HL-60/S4 (cell line): ENCODE measurements at regions not wholly inside any gene's neighbourhood (a gene's known extent, or its start where the extent isn't known, plus 50 kb on each side); places are given as distances from the start of the nearest gene placed in this dataset.
"Not testable (repeated sequence)": the region's sequence is repeated elsewhere in the genome, so short reads cannot be mapped to it uniquely, and the experiment has no call there.

ENCODE experiments used
- in situ Hi-C: fragments of 300-500 bp; cut with MboI; formaldehyde crosslinking; loops from 2 replicates; pipeline ENCODE4 v1.14.3; 2022; ENCODE audit warnings: low sequenced_read_pairs

GRCh38 chrX:67213686-67214085 lies 330.1 kb upstream of the AR start:
- in situ Hi-C loops, result not testable (repeated sequence)

DNA sequence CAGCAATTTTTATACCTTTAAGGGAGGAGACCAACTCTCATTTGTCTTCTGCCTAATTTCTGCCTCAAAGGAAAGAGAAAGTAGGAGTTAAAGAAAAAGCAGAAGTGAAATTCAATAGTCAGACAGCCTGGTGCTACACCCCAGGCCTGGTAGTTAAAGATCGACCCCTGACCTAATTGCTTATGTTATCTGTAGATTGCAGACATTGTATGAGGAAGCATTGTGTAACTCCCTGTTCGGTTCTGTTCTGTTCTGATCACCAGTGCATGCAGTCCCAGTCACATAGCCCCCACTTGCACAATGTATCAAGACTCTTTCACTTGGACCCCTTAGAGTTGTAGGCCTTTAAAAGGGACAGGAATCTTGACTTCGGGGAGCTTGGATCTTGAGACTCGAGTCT lies 335.9 kb upstream of the AR start:
- in situ Hi-C loops, result no loop called here

DNA sequence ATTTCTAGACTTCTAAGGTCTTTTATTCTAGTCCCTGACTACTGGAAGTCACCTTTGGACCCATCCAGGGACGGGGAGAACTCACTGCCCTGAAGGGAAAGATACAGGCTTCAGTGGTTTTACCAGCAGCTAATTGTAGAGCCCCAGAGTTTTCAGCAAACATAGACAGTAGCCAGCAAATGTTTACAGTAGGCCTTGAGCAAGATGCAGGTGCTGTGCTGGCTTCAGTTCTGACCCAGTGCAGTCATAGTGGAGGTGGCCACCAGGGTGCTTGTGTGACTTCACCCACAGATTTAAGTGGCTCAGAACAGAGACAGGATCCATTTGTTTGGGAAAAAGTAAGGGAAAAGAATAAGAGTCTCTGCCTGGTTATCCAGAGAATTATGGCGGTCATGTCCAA lies 384.4 kb upstream of the AR start:
- in situ Hi-C loops, result no loop called here

DNA sequence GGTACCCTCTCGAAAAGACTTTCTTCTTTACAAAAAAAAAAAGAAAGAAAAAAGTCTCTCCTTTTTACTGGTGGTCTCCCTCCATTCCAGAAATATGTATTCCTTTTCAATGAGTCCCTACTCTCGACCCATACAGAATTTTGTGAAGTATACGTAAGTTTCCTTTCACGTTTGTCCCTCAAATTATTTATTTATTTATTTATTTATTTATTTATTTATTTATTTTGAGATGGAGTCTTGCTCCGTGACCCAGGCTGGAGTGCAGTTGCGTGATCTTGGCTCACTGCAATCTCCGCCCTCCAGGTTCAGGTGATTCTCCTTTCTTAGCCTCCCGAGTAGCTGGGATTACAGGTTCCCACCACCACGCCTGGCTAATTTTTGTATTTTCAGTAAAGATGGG lies 429.2 kb upstream of the AR start:
- in situ Hi-C loops, result no loop called here

GRCh38 chrX:67105758-67106116 lies 438.1 kb upstream of the AR start:
- in situ Hi-C loops, result no loop called here

DNA sequence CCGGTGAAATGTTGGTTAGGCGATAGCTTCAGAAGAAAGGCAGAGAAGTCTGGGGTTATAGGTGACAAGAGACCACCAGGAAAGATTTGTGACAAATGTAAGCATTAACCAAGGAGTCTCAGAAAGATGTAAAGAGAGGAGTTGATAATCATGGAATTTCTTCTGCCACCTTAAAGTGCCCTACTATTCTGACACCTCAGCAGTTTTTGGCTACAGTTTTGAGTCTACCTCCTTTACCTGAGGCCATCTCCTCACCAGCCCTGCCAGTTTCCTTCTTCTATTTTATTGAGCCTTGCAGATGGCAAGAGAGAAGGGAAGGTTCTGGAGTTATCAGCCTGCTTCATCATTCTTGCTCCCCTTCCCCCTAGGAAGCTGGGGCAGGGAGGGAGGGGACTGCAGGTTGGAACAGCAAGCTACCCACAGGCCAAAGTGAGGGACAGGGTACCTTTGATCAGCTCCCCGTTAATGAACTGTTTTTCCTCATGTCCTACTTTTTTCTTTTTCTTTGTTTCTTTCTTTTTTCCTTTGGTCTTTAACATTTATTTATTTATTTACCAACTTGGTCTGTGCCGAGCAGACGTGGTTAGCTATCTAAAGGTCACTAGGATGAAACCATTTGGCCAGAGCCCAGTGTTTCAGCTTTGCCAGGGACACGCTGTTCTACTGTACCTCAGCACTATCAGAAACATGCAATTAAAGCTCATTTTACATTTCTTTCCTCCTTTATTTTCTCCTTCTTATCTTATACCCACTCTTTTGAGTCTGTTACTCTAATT lies 438.7 kb upstream of the AR start:
- in situ Hi-C loops, result no loop called here

DNA sequence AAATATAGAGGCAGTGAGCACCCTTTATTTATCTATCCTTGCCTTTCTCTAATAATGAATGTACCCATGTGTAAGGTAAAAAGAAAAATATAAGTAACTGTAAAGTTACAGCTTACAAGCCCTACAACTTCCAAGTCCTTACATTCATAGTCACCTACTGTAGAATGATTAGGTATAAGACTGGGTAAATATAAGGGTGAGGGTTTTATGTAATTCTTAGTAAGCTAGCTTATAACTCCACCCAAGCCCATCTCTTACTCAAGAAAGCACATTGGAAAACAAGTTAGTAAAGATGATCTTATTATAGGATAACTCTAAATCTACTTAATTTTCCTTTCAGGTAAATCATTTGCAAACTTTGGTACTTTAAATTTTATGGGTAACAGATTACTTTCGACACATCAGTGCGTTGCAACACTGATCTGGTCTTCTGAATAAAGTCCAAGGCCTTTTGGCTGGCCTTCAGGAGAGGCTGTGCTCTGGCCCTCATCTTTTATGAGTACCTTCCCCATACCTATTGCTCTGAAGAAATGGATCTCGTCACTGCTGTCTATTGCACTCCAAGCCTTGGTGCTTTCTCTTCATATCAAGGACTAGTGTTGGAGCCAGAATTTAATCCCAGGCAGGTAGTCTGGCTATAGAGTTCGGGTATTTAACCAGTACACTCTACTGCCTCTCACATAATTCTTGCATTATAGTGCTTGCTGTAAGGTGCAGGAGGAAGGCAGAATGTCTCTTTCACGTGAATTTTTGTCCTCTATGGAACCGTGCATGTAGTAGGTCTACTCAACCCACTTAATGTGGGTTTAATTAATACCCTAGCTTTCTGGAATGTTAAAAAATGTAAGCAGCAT lies 443.6 kb upstream of the AR start:
- in situ Hi-C loops, result no loop called here

GRCh38 chrX:67094061-67094460 lies 449.8 kb upstream of the AR start:
- in situ Hi-C loops, result no loop called here

DNA sequence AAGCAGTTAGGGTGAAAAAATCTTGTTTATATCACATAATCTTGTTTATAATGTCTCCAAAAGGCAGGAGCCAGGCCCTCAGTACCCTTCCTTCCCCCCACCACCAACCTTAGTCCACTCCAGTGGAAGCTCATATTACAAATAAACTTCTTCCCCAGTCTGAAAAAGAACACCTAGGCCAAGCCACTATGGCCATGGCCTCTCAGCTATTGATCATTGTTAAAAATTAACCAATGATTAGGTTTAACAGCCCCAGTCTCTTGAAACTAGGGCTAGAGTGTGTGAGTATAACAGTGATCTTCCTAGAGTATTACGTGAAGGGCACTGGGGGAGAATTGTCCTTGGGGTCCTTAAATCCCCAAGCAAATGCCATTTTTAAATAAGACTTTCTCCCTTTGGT lies 411.9 kb upstream of the EDA2R start:
- in situ Hi-C loops, result no loop called here

DNA sequence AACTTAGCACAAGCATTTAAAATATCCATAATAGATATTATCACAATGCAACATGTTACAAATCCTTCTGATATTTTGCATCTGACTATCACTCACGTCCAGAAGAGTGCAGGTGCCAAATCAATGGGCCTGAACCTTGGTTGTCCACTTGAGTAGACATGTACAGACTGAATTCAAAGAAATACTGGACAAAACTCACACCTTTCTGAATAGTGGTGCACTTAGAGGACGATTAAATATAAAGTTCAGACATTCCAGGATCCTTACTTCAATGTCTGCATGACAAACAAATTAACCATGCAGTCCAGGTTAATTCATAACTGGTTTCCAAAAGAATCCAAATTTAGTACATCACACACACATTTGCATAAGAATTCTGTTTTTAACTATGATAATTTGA lies 406.0 kb upstream of the EDA2R start:
- in situ Hi-C loops, result no loop called here

DNA sequence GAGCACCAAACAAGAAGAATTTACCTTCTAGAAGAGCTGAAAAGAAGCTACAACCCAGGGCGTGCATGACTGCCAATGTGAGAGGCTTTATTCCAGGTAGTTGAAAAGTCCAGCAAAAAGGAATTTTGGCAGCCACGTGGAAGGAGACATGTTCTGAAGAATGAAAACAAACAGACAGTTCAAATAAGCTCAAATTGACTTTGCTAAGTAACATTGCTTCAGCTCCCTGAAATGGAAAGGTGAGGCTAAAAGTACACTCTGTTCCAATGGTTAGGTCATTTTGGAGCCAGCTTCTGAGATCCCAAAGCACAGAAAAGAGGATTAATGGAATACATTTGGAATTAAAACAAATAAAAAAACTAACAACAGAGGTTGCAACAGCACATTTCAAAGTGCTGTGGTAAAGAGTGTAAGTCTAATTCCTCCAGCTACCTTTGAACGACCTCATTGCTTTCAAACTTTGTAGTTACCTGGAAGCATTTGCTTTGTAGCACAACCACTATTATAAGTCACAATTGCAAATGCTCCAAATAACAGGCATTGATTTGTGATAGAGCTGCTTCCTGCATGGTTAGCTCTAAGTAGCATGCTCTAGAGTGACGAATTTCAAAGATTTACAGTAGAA lies 405.3 kb upstream of the EDA2R start:
- in situ Hi-C loops, result no loop called here

GRCh38 chrX:67004451-67004850 lies 365.6 kb upstream of the EDA2R start:
- in situ Hi-C loops, result no loop called here

- in situ Hi-C loops, result no loop called here
These were observed 355.9 kb upstream of the EDA2R start for GRCh38 chrX:66994729-66995128.

GRCh38 chrX:66992077-66992476 lies 353.2 kb upstream of the EDA2R start:
- in situ Hi-C loops, result not testable (repeated sequence)

DNA sequence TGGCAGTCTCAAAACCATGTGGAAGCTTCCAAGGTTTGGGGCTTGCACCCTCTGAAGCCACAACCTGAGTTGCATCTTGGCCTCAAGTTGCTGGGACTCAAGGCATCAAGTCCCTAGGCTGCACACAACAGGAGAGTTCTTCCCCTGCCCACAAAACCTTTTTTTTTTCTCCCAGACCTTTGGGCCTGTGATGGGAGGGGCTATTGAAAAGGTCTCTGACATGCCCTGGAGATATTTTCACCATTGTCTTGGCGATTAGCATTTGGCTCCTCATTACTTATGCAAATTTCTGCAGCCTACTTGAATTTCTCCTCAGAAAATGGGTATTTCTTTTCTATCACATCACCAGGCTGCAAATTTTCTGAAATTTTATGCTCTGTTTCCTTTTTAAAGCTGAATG lies 349.5 kb upstream of the EDA2R start:
- in situ Hi-C loops, result no loop called here

DNA sequence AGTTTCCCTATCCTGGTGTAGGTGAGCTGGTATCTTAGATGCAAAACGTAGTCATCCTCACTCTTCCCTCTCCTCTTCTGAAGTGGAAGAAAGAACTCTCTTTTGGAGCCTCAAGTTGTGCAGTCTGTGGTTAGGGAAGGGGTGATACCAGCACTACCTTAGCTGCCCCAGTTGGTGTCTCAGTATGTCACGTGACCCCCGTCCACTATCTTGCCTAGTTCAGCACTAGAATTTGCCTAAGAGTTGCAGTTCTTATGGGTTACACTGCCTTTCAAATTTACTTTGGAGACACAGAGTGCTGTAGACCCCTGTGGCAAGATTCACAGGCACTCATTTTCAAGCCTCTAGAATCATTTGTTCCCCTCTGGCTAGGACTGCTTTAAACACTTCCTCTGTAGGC lies 322.8 kb upstream of the EDA2R start:
- in situ Hi-C loops, result no loop called here

DNA sequence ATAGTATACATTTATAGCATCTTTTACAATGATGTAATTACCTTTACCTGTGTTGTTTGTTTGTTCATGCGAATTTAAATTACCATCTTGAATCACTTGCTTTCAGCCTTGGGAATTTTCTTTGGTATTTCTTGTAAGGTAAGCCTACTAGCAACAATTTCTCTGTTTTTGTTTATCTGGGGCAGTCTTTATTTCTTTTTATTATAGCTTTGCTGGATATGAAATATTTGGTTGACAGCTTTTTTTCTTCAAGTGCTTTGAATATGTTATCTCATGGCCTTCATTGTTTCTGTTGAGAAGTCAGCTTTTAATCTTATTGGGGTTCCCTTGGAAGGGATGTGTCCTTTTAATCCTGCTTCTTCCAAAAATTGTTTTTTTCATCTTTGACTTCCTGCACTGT lies 292.8 kb upstream of the EDA2R start:
- in situ Hi-C loops, result no loop called here

GRCh38 chrX:66930516-66930915 lies 291.6 kb upstream of the EDA2R start:
- in situ Hi-C loops, result not testable (repeated sequence)

DNA sequence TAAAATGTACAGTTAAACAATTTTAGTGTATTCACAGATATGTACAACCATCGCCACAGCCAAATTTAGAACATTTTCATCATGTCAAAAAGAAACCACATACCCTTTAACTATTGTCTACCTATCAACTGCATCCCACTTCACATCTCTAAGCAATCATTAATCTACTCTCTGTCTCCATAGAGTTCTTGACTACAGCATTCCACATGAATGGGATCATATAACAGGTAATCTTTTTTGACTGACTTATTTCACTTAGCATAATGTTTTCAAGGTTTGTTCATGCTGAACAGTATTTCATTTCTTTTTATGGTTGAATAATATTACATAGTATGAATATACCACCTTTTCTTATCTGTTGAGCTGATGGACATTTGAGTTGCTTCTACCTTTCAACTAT lies 281.4 kb upstream of the EDA2R start:
- in situ Hi-C loops, result no loop called here

GRCh38 chrX:66919280-66919832 lies 280.5 kb upstream of the EDA2R start:
- in situ Hi-C loops, result no loop called here

DNA sequence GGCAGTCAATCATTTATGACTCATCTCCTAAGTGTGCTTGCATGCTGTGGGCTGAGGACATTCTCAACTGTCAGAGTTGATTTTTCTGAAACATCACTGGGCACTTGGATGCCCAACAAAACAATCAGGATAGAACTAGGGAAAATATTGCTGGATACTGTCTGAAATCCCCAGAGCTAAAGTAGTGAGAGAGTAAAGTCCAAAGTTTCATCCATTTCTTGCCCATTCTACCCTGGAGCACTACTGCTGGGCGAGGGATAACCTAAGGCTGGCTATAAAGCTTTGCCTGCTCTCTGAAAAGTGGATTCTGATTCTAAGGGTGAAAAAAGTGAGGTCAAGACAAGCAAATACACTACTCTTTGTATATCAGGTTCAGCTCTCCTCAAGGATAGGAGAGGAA lies 279.6 kb upstream of the EDA2R start:
- in situ Hi-C loops, result no loop called here

DNA sequence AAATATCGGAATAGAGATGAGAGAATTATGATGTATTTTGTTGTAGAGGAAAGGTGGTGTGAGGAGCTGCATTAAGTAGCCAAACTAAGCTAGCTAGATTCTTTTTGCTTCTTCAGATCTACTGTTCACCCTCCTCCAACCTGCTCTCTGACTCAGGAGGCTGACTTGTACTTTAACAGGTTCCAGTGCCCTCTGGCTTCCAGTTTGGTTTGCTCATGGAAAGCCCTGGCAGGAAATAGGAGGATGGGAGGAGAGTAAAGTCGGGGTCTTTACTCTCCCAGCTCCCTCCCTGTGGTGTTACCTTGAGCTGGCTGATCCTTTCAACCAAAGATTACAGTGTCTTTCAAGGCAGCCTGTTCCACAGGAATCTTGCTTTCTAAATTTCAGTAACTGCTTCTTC lies 277.0 kb upstream of the EDA2R start:
- in situ Hi-C loops, result no loop called here
